ENCODE measurements at regions not wholly inside any gene's neighbourhood (a gene's known extent, or its start where the extent isn't known, plus 50 kb on each side); places are given as distances from the start of the nearest gene placed in this dataset.

DNA sequence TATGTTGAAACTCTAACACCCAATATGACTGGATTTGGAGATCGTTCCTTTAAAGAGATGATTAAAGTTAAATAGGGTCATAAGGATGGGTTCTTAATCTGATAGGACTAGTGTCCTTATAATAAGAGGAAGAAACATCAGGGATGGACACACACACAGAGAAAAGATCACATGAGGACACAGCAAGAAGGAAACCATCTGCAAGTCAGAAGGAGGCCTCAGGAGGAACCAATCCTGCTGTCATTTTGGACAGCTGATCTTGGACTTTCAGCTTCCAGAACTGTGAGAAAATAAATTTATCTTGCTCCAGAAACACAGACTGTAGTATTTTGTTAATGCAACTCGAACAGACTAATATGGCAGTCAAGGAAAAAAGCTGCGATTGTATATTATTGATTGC, 631.5 kb downstream of the PCDH7 start:
- TF ChIP-seq, protein P1, sequence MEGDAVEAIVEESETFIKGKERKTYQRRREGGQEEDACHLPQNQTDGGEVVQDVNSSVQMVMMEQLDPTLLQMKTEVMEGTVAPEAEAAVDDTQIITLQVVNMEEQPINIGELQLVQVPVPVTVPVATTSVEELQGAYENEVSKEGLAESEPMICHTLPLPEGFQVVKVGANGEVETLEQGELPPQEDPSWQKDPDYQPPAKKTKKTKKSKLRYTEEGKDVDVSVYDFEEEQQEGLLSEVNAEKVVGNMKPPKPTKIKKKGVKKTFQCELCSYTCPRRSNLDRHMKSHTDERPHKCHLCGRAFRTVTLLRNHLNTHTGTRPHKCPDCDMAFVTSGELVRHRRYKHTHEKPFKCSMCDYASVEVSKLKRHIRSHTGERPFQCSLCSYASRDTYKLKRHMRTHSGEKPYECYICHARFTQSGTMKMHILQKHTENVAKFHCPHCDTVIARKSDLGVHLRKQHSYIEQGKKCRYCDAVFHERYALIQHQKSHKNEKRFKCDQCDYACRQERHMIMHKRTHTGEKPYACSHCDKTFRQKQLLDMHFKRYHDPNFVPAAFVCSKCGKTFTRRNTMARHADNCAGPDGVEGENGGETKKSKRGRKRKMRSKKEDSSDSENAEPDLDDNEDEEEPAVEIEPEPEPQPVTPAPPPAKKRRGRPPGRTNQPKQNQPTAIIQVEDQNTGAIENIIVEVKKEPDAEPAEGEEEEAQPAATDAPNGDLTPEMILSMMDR (conservative IDR thresholded peaks at IDR 0.05; ENCODE audit: low read depth, low read length): no peak
- no peak overlapping the region for H3K4me3 ChIP-seq (ENCODE audit: low read length)
- DNase-seq (ENCODE audit: low read depth): no peak

DNA sequence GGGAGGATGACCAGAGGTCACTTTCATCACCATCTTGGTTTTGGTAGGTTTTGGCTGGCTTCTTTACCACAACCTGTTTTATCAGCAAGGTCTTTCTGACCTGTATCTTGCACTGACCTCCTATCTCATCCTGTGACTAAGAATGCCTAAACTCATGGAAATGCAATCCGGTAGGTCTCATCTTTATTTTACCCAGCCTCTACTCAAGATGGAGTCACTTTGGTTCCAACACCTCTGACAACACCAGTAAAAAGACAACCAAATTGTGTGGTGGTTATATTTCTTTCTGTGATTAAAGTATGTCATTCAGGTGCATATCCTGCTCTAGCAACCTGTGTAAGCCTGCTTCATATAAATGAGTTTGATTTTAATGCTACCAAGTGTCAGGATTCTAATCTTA, 636.7 kb downstream of the PCDH7 start:
- TF ChIP-seq, protein P1 (conservative IDR thresholded peaks at IDR 0.05; ENCODE audit: low read depth, low read length): no peak

DNA sequence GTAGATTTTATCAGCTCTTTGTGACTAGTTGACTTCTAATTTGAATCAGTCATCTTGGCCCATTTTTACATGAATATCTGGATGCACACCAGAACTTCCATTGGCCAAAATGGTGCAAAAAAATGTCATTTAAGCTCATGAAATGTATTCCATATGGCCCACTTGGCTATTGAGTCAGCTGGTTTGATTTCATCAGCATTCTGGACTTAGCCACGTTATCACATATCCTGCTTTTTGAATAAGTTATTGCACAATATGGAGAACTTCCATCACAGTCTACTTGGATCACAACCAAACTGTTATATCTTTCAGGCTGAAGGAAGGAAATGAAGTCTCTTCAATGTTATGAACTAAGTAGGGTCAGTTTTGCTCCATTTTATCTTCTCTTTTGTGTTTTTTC, 640.6 kb downstream of the PCDH7 start:
- no peak for DNase-seq (ENCODE audit: low read depth)
- TF ChIP-seq, protein P1 (conservative IDR thresholded peaks at IDR 0.05; ENCODE audit: low read depth, low read length): no peak
- H3K4me3 ChIP-seq (ENCODE audit: low read length): no peak overlapping the region

More for the DNA sequence above, 636.7 kb downstream of the PCDH7 start:
- no peak overlapping the region for H3K4me3 ChIP-seq (ENCODE audit: low read length)
- no peak for DNase-seq (ENCODE audit: low read depth)

DNA sequence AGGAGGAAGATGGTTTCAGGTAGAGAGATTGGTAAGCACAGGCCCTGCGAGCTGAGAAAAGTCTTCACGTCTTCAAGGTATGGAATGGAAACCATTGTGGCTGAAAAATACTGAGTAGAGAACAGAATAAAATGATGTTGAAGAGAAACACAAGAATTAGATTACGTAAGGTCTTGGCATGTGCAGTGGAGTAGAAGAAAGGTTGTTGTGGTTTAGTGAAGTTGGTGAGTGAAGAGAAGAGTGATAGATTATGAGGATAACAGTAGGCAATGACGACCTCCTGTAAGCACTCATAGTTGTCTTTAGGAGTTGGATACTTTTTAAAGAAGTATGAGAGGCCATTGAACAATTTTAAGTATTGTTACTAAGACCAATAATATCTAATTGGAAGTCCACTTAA, 642.6 kb downstream of the PCDH7 start:
- no peak for DNase-seq (ENCODE audit: low read depth)
- TF ChIP-seq, protein P1 (conservative IDR thresholded peaks at IDR 0.05; ENCODE audit: low read depth, low read length): no peak
- no peak overlapping the region for H3K4me3 ChIP-seq (ENCODE audit: low read length)

DNA sequence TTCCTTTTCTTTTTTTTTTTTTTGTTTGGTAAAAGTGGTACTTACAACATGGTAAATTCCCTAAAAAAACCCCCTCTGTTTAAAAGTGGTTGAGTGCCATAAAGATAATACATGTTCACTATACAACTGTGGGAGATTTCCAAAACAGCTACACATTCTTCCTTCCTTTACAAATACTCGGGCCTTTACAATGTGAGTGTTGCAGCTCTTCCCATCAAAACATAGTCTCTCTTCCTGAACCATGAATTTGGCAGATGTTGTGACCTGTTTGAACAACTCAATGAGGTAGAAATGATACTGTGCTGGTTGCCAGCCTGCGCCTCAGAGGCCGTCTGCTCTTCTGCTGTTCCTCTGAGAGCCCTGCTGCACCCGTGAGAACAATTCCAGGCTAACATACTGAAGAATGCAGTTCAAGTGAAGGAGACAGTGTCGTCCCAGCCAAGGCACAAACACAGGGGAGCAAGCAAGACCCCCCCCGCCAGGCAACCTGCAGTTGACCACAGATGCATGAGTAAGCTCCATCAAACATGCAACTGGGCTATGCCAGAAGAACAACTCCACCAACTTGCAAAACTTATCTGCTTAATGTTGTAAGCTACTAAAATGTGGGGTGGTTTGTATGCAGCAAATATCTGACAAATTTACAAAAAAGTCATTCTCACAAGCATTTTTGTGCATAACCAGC, 645.0 kb downstream of the PCDH7 start:
- DNase-seq (ENCODE audit: low read depth): no peak
- H3K4me3 ChIP-seq (ENCODE audit: low read length): no peak overlapping the region
- TF ChIP-seq, protein P1 (conservative IDR thresholded peaks at IDR 0.05; ENCODE audit: low read depth, low read length): no peak

DNA sequence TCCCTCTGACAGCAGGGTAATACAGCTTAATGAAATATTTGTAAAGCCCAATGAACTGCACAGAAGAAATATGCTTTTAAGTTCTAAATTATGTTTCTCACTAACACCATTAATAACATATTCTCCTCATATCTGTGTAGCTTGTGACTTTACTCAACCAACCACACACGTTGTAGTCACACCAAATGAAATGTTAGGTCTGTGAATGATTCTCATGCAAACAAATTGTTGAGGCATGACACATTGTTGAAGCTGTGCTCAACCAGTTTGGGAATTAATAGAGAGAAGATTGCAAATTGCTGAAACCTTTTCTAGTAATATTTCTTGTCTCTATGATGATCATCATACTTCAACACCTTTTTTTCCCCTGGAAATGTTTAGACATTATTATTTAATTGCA, 645.9 kb downstream of the PCDH7 start:
- H3K4me3 ChIP-seq (ENCODE audit: low read length): no peak overlapping the region
- DNase-seq (ENCODE audit: low read depth): no peak
- TF ChIP-seq, protein P1 (conservative IDR thresholded peaks at IDR 0.05; ENCODE audit: low read depth, low read length): no peak

DNA sequence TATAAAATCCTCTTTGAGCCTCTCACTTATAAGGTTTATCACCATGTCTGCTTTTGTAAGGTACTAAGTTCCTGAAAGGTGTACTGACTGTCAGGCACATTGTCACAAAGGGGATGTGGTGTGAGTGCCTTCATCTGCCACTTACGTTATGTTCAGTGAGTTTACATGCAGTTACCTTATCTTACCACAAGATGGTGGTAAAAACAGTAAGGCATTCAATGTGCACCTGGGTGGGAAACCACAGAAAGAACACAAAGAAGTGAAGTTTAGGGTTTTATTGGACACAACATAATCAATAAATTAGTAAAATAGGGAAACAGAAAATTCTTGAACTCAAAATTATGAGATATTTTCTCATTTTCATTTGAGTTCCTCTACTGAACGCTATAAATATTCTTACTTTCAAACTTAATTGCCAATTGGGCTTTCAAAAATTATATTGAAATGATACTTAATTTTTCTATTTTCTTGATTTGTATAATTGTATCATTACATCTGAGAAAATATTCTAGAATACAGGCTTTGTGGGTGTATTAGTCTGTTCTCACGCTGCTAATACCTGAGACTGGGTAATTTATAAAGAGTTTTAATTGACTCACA, 650.8 kb downstream of the PCDH7 start:
- H3K4me3 ChIP-seq (ENCODE audit: low read length): no peak overlapping the region
- TF ChIP-seq, protein P1 (conservative IDR thresholded peaks at IDR 0.05; ENCODE audit: low read depth, low read length): peak; percentile 82
- no peak for DNase-seq (ENCODE audit: low read depth)

All from retinal pigment epithelial cell (primary cell).